ENCODE measurements at regions not wholly inside any gene's neighbourhood (a gene's known extent, or its start where the extent isn't known, plus 50 kb on each side); places are given as distances from the start of the nearest gene placed in this dataset.

DNA sequence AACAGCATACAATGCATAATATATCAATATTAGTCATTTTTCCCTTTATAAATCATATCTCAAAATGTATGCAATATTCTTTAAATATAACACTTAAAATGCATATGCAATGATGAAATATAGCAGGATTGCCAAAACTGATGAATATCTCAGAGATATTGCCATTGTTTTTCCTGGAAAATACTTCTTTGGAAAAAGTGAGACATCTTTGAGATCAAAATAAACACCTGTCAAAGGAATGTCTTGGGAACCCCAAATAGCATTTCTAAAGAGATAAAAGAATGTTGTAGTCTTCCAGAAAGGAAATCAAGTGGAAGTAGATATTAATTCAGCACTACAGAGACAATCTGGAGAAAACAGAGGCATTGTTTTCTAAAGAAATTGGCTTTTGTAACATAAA, 457.8 kb upstream of the UBE2E2 start:
- Mint-ChIP-seq H3K36me3 (ENCODE audit: insufficient read depth, unreplicated experiment) (no peaks in the 10 kb centered on the region), H3K27me3 (ENCODE audit: insufficient read depth, unreplicated experiment) (no peaks in the 10 kb centered on the region), H3K27ac (ENCODE audit: low read depth, unreplicated experiment) (no peak overlapping the region), H3K4me3 (ENCODE audit: unreplicated experiment) (no peak overlapping the region), H3K4me1 (ENCODE audit: insufficient read depth, unreplicated experiment) (no peaks in the 10 kb centered on the region), H3K9me3 (ENCODE audit: unreplicated experiment) (no peaks in the 10 kb centered on the region)
- TF ChIP-seq, protein P1, sequence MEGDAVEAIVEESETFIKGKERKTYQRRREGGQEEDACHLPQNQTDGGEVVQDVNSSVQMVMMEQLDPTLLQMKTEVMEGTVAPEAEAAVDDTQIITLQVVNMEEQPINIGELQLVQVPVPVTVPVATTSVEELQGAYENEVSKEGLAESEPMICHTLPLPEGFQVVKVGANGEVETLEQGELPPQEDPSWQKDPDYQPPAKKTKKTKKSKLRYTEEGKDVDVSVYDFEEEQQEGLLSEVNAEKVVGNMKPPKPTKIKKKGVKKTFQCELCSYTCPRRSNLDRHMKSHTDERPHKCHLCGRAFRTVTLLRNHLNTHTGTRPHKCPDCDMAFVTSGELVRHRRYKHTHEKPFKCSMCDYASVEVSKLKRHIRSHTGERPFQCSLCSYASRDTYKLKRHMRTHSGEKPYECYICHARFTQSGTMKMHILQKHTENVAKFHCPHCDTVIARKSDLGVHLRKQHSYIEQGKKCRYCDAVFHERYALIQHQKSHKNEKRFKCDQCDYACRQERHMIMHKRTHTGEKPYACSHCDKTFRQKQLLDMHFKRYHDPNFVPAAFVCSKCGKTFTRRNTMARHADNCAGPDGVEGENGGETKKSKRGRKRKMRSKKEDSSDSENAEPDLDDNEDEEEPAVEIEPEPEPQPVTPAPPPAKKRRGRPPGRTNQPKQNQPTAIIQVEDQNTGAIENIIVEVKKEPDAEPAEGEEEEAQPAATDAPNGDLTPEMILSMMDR (IDR thresholded peaks at IDR 0.05; ENCODE audit: unreplicated experiment), result no peak
- DNase-seq (ENCODE audit: unreplicated experiment), result no peak
- ChIA-PET POLR2A (interaction anchor here (1.3 kb wide), 1 partner anchor 13 kb away, joined by 3 read pairs; no protein-coding TSS in a partner anchor), CTCF (interaction anchor here (0.6 kb wide), 1 partner anchor 17 kb away, joined by 3 read pairs; no protein-coding TSS in a partner anchor)
- intact Hi-C loops (cut with micrococcal nuclease), result no loop called here
- no TSS peak for BruUV-seq (replicated peaks)

DNA sequence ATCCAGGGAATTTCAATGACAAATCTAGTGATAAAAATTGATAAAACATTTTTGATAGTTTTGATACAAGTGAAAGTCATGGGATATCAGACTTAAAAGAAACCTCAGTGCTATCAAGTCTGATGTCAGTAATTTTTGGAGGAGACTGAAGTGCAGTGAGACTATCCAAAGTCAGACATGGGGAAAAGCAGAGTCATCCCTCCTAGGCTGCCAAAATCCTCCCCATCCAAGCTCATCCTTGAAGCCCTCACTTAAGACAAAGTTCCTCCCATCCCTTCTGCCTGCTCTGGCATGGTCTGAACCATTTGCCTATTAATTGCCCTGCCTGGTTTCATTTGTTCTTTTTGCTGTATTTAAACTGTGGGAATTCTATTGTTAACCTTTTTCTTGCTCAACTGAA, 456.9 kb upstream of the UBE2E2 start:
- H3K4me3 Mint-ChIP-seq (ENCODE audit: unreplicated experiment), result no peak overlapping the region
- H3K27me3 Mint-ChIP-seq (ENCODE audit: insufficient read depth, unreplicated experiment), result no peaks in the 10 kb centered on the region
- H3K9me3 Mint-ChIP-seq (ENCODE audit: unreplicated experiment), result no peaks in the 10 kb centered on the region
- TF ChIP-seq, protein P1 (IDR thresholded peaks at IDR 0.05; ENCODE audit: unreplicated experiment), result no peak
- POLR2A ChIA-PET, result no interaction called here
- DNase-seq (ENCODE audit: unreplicated experiment), result no peak
- CTCF ChIA-PET, result no interaction called here
- no TSS peak for BruUV-seq (replicated peaks)
- no peaks in the 10 kb centered on the region for H3K36me3 Mint-ChIP-seq (ENCODE audit: insufficient read depth, unreplicated experiment)
- no peaks in the 10 kb centered on the region for H3K4me1 Mint-ChIP-seq (ENCODE audit: insufficient read depth, unreplicated experiment)
- intact Hi-C loops (cut with micrococcal nuclease), result no loop called here
- no peak overlapping the region for H3K27ac Mint-ChIP-seq (ENCODE audit: low read depth, unreplicated experiment)

DNA sequence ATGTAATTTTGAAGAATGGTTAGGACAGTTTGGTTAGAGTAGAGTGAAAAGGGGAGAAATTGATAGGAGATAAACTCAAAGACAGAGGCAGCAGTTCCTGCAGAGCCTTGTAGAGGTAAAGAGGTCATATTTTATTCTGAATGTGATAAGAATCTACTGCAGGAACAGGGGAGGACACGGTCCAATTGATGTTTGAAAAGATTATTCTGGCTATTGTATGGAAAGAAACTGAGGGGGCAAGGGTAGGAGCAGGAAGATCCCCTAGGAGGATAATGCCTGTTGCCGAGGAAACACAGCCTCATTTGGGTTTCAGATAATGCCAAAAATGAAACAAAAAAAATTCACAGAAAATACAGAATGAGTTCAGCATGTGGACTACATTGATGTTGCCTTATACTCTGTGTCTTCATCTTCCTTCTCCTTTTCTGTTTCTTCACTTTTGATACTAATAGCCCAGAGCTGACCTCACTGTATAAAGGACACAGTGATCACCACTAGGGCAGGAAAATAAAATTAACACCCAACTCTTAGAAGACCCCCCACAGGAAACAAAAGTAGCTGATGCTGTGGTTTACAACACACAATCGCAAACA, 454.6 kb upstream of the UBE2E2 start:
- H3K27me3 Mint-ChIP-seq (ENCODE audit: insufficient read depth, unreplicated experiment), result no peaks in the 10 kb centered on the region
- no peaks in the 10 kb centered on the region for H3K36me3 Mint-ChIP-seq (ENCODE audit: insufficient read depth, unreplicated experiment)
- CTCF ChIA-PET, result no interaction called here
- H3K4me3 Mint-ChIP-seq (ENCODE audit: unreplicated experiment), result no peak overlapping the region
- no peak overlapping the region for H3K27ac Mint-ChIP-seq (ENCODE audit: low read depth, unreplicated experiment)
- no peaks in the 10 kb centered on the region for H3K4me1 Mint-ChIP-seq (ENCODE audit: insufficient read depth, unreplicated experiment)
- TF ChIP-seq, protein P1 (IDR thresholded peaks at IDR 0.05; ENCODE audit: unreplicated experiment), result no peak
- BruUV-seq (replicated peaks), result no TSS peak
- H3K9me3 Mint-ChIP-seq (ENCODE audit: unreplicated experiment), result no peaks in the 10 kb centered on the region
- POLR2A ChIA-PET, result no interaction called here
- intact Hi-C loops (cut with micrococcal nuclease), result no loop called here
- no peak for DNase-seq (ENCODE audit: unreplicated experiment)

DNA sequence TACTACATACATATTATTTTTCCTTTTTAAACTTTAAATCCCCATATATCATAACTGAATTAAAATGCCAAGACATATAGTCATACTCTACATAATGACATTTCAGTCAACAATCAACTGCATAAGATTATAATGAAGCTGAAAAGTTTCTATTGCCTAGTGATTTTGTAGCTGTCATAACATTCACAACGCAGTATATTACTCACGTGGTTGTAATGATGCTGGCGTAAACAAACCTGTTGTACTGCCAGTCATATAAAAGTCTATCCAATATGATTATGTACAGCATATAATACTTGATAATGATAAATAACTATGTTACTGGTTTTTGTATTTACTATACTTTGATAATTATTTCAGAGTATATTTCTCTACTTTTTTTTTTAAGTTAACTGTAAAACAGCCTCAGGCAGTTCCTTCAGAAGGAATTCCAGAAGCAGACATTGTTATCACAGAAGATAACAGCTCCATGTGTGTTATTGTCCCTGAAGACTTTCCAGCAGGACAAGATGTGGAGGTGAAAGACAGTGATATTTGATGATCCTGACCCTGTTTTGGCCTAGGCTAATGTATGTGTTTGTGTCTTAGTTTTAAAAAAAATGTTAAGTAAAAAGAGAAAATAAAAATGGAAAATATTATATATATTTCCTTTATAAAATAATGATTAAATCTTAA, 443.4 kb upstream of the UBE2E2 start:
- H3K27me3 Mint-ChIP-seq (ENCODE audit: insufficient read depth, unreplicated experiment), result no peaks in the 10 kb centered on the region
- CTCF ChIA-PET, result interaction anchor here (0.6 to 1.0 kb wide), 2 partner anchors 20 to 74 kb away, joined by 3 to 5 read pairs; no protein-coding TSS in a partner anchor
- DNase-seq (ENCODE audit: unreplicated experiment), result no peak

More for the DNA sequence above, 443.4 kb upstream of the UBE2E2 start:
- Mint-ChIP-seq H3K27ac (ENCODE audit: low read depth, unreplicated experiment) (no peak overlapping the region), H3K4me1 (ENCODE audit: insufficient read depth, unreplicated experiment) (no peaks in the 10 kb centered on the region), H3K4me3 (ENCODE audit: unreplicated experiment) (no peak overlapping the region), H3K36me3 (ENCODE audit: insufficient read depth, unreplicated experiment) (no peaks in the 10 kb centered on the region), H3K9me3 (ENCODE audit: unreplicated experiment) (peaks cover 8% of the 10 kb centered on the region)
- intact Hi-C loops (cut with micrococcal nuclease), result no loop called here
- TF ChIP-seq, protein P1 (IDR thresholded peaks at IDR 0.05; ENCODE audit: unreplicated experiment), result no peak
- BruUV-seq (replicated peaks), result no TSS peak
- POLR2A ChIA-PET, result no interaction called here

Measured in MCF 10A (cell line).